CD4-positive, alpha-beta T cell treated with Interleukin-15 for 1 hour (primary cell): ENCODE measurements at regions not wholly inside any gene's neighbourhood (a gene's known extent, or its start where the extent isn't known, plus 50 kb on each side); places are given as distances from the start of the nearest gene placed in this dataset.

Source experiments
- DNase-seq: peaks from one replicate; pipeline ENCODE4 v3.0.0-alpha.2; 2020

GRCh38 chr9:551986-552929, 289.2 kb upstream of the DMRT1 start:
- DNase-seq: no peak

GRCh38 chr9:555493-555892, 286.0 kb upstream of the DMRT1 start:
- no peak for DNase-seq

GRCh38 chr9:556199-556598, 285.3 kb upstream of the DMRT1 start:
- DNase-seq: no peak

- DNase-seq: no peak
Observed at GRCh38 chr9:556675-557074, 284.8 kb upstream of the DMRT1 start.

- no peak for DNase-seq
Observed at GRCh38 chr9:557601-558201, 283.8 kb upstream of the DMRT1 start.

GRCh38 chr9:561427-561826, 280.1 kb upstream of the DMRT1 start:
- DNase-seq: no peak

GRCh38 chr9:563200-563599, 278.3 kb upstream of the DMRT1 start:
- DNase-seq: no peak

GRCh38 chr9:565528-565927, 276.0 kb upstream of the DMRT1 start:
- DNase-seq: no peak

- no peak for DNase-seq
Observed at GRCh38 chr9:567128-567746, 274.3 kb upstream of the DMRT1 start.

GRCh38 chr9:567747-568305, 273.7 kb upstream of the DMRT1 start:
- no peak for DNase-seq

- no peak for DNase-seq
Observed at GRCh38 chr9:569296-569695, 272.2 kb upstream of the DMRT1 start.

- no peak for DNase-seq
Observed at GRCh38 chr9:570187-570586, 271.3 kb upstream of the DMRT1 start.

GRCh38 chr9:571066-571465, 270.4 kb upstream of the DMRT1 start:
- DNase-seq: no peak

GRCh38 chr9:571741-572140, 269.8 kb upstream of the DMRT1 start:
- DNase-seq: no peak

GRCh38 chr9:573691-574410, 267.6 kb upstream of the DMRT1 start:
- no peak for DNase-seq

- DNase-seq: no peak
Observed at GRCh38 chr9:575139-575538, 266.4 kb upstream of the DMRT1 start.

GRCh38 chr9:580652-581342, 260.7 kb upstream of the DMRT1 start:
- DNase-seq: no peak

- DNase-seq: no peak
Observed at GRCh38 chr9:581673-582497, 259.6 kb upstream of the DMRT1 start.

- DNase-seq: no peak
Observed at GRCh38 chr9:582775-583174, 258.7 kb upstream of the DMRT1 start.

- no peak for DNase-seq
Observed at GRCh38 chr9:587527-587926, 254.0 kb upstream of the DMRT1 start.

- no peak for DNase-seq
Observed at GRCh38 chr9:588981-589380, 252.5 kb upstream of the DMRT1 start.
